ENCODE measurements at regions not wholly inside any gene's neighbourhood (a gene's known extent, or its start where the extent isn't known, plus 50 kb on each side); places are given as distances from the start of the nearest gene placed in this dataset.

GRCh38 chr10:108424656-108425055 is 1260.2 kb upstream of the SORCS1 start:
- no peak overlapping the region for H3K4me3 ChIP-seq (ENCODE audit: low read depth, low read length)
- TF ChIP-seq CTCF (IDR thresholded peaks at IDR 0.05; ENCODE audit: borderline replicate concordance, insufficient read depth, low read depth, low read length), result no peak

- TF ChIP-seq CTCF (IDR thresholded peaks at IDR 0.05; ENCODE audit: borderline replicate concordance, insufficient read depth, low read depth, low read length), result no peak
These were observed 1257.8 kb upstream of the SORCS1 start for GRCh38 chr10:108422286-108422685.

GRCh38 chr10:108421266-108421665 is 1256.8 kb upstream of the SORCS1 start:
- H3K4me3 ChIP-seq (ENCODE audit: low read depth, low read length), result no peak overlapping the region
- TF ChIP-seq CTCF (IDR thresholded peaks at IDR 0.05; ENCODE audit: borderline replicate concordance, insufficient read depth, low read depth, low read length), result no peak

More at GRCh38 chr10:108422286-108422685, 1257.8 kb upstream of the SORCS1 start:
- no peak overlapping the region for H3K4me3 ChIP-seq (ENCODE audit: low read depth, low read length)

GRCh38 chr10:108413954-108414353 is 1249.4 kb upstream of the SORCS1 start:
- no peak overlapping the region for H3K4me3 ChIP-seq (ENCODE audit: low read depth, low read length)
- no peak for TF ChIP-seq CTCF (IDR thresholded peaks at IDR 0.05; ENCODE audit: borderline replicate concordance, insufficient read depth, low read depth, low read length)

- no peak for TF ChIP-seq CTCF (IDR thresholded peaks at IDR 0.05; ENCODE audit: borderline replicate concordance, insufficient read depth, low read depth, low read length)
- H3K4me3 ChIP-seq (ENCODE audit: low read depth, low read length), result no peak overlapping the region
These were observed 1247.8 kb upstream of the SORCS1 start for GRCh38 chr10:108412323-108412722.

GRCh38 chr10:108411894-108412293 is 1247.4 kb upstream of the SORCS1 start:
- H3K4me3 ChIP-seq (ENCODE audit: low read depth, low read length), result no peak overlapping the region
- TF ChIP-seq CTCF (IDR thresholded peaks at IDR 0.05; ENCODE audit: borderline replicate concordance, insufficient read depth, low read depth, low read length), result no peak

GRCh38 chr10:108411206-108411605 is 1246.7 kb upstream of the SORCS1 start:
- H3K4me3 ChIP-seq (ENCODE audit: low read depth, low read length), result no peak overlapping the region
- no peak for TF ChIP-seq CTCF (IDR thresholded peaks at IDR 0.05; ENCODE audit: borderline replicate concordance, insufficient read depth, low read depth, low read length)
